ENCODE measurements at regions not wholly inside any gene's neighbourhood (a gene's known extent, or its start where the extent isn't known, plus 50 kb on each side); places are given as distances from the start of the nearest gene placed in this dataset.

GRCh38 chrX:68942840-68943239, 114.0 kb downstream of the EFNB1 start:
- Histone ChIP-seq H3K36me3 (ENCODE audit: control insufficient read depth in 3 of 3, insufficient read depth in 2 of 3, low read depth in 1 of 3, low read length in 3 of 3) (no peaks in the 10 kb centered on the region), H3K27me3 (ENCODE audit: control insufficient read depth in 3 of 3, insufficient read depth in 3 of 3, low read length in 3 of 3) (no peaks in the 10 kb centered on the region), H3K27ac (ENCODE audit: low read depth in 1 of 3, low read length in 2 of 3) (no peak overlapping the region), H3K9me3 (ENCODE audit: control insufficient read depth in 2 of 2, insufficient read depth in 1 of 2, low read depth in 1 of 2, low read length in 1 of 2) (no peaks in the 10 kb centered on the region), H3K4me1 (ENCODE audit: control insufficient read depth in 3 of 3, insufficient read depth in 2 of 3, low read depth in 1 of 3, low read length in 2 of 3) (no peaks in the 10 kb centered on the region), H3K4me3 (ENCODE audit: low read depth in 1 of 3, low read length in 3 of 3) (no peak overlapping the region)
- no peak for FAIRE-seq
- WGBS, 3 donors: 74 to 83% (median 81%) methylated on average over 2 of the region's 2 CpGs
- peak in 1 of 2 donors; percentile 23 for DNase-seq

GRCh38 chrX:68942104-68942503, 113.3 kb downstream of the EFNB1 start:
- Histone ChIP-seq H3K27ac (ENCODE audit: low read depth in 1 of 3, low read length in 2 of 3) (no peak overlapping the region), H3K36me3 (ENCODE audit: control insufficient read depth in 3 of 3, insufficient read depth in 2 of 3, low read depth in 1 of 3, low read length in 3 of 3) (no peaks in the 10 kb centered on the region), H3K9me3 (ENCODE audit: control insufficient read depth in 2 of 2, insufficient read depth in 1 of 2, low read depth in 1 of 2, low read length in 1 of 2) (no peaks in the 10 kb centered on the region), H3K4me1 (ENCODE audit: control insufficient read depth in 3 of 3, insufficient read depth in 2 of 3, low read depth in 1 of 3, low read length in 2 of 3) (no peaks in the 10 kb centered on the region), H3K4me3 (ENCODE audit: low read depth in 1 of 3, low read length in 3 of 3) (no peak overlapping the region), H3K27me3 (ENCODE audit: control insufficient read depth in 3 of 3, insufficient read depth in 3 of 3, low read length in 3 of 3) (no peaks in the 10 kb centered on the region)
- WGBS, 3 donors: 5 to 28% (median 23%) methylated on average over 6 of the region's 6 CpGs
- FAIRE-seq (no peak), DNase-seq (peak in 1 of 2 donors; percentile 24)

- Histone ChIP-seq H3K9me3 (ENCODE audit: control insufficient read depth in 2 of 2, insufficient read depth in 1 of 2, low read depth in 1 of 2, low read length in 1 of 2) (no peaks in the 10 kb centered on the region), H3K36me3 (ENCODE audit: control insufficient read depth in 3 of 3, insufficient read depth in 2 of 3, low read depth in 1 of 3, low read length in 3 of 3) (no peaks in the 10 kb centered on the region), H3K27ac (ENCODE audit: low read depth in 1 of 3, low read length in 2 of 3) (no peak overlapping the region), H3K27me3 (ENCODE audit: control insufficient read depth in 3 of 3, insufficient read depth in 3 of 3, low read length in 3 of 3) (no peaks in the 10 kb centered on the region), H3K4me3 (ENCODE audit: low read depth in 1 of 3, low read length in 3 of 3) (no peak overlapping the region), H3K4me1 (ENCODE audit: control insufficient read depth in 3 of 3, insufficient read depth in 2 of 3, low read depth in 1 of 3, low read length in 2 of 3) (no peaks in the 10 kb centered on the region)
- no peak for FAIRE-seq
- DNase-seq: peak in 1 of 2 donors; percentile 38
- WGBS, 3 donors: 34 to 58% (median 54%) methylated on average over 4 of the region's 4 CpGs
These were observed 112.6 kb downstream of the EFNB1 start for GRCh38 chrX:68941385-68941952.

- FAIRE-seq (no peak), DNase-seq (no peak)
- Histone ChIP-seq H3K9me3 (ENCODE audit: control insufficient read depth in 2 of 2, insufficient read depth in 1 of 2, low read depth in 1 of 2, low read length in 1 of 2) (no peaks in the 10 kb centered on the region), H3K4me3 (ENCODE audit: low read depth in 1 of 3, low read length in 3 of 3) (no peak overlapping the region), H3K27me3 (ENCODE audit: control insufficient read depth in 3 of 3, insufficient read depth in 3 of 3, low read length in 3 of 3) (no peaks in the 10 kb centered on the region), H3K36me3 (ENCODE audit: control insufficient read depth in 3 of 3, insufficient read depth in 2 of 3, low read depth in 1 of 3, low read length in 3 of 3) (no peaks in the 10 kb centered on the region), H3K4me1 (ENCODE audit: control insufficient read depth in 3 of 3, insufficient read depth in 2 of 3, low read depth in 1 of 3, low read length in 2 of 3) (no peaks in the 10 kb centered on the region), H3K27ac (ENCODE audit: low read depth in 1 of 3, low read length in 2 of 3) (no peak overlapping the region)
- WGBS, 3 donors: 82 to 89% (median 86%) methylated on average over 7 of the region's 7 CpGs
These were observed 111.8 kb downstream of the EFNB1 start for GRCh38 chrX:68940601-68941000.

GRCh38 chrX:68939868-68940267, 111.0 kb downstream of the EFNB1 start:
- Histone ChIP-seq H3K27ac (ENCODE audit: low read depth in 1 of 3, low read length in 2 of 3) (no peak overlapping the region), H3K4me3 (ENCODE audit: low read depth in 1 of 3, low read length in 3 of 3) (no peak overlapping the region), H3K4me1 (ENCODE audit: control insufficient read depth in 3 of 3, insufficient read depth in 2 of 3, low read depth in 1 of 3, low read length in 2 of 3) (no peaks in the 10 kb centered on the region), H3K27me3 (ENCODE audit: control insufficient read depth in 3 of 3, insufficient read depth in 3 of 3, low read length in 3 of 3) (no peaks in the 10 kb centered on the region), H3K9me3 (ENCODE audit: control insufficient read depth in 2 of 2, insufficient read depth in 1 of 2, low read depth in 1 of 2, low read length in 1 of 2) (no peaks in the 10 kb centered on the region), H3K36me3 (ENCODE audit: control insufficient read depth in 3 of 3, insufficient read depth in 2 of 3, low read depth in 1 of 3, low read length in 3 of 3) (no peaks in the 10 kb centered on the region)
- WGBS, 3 donors: 79 to 92% (median 91%) methylated on average over 8 of the region's 8 CpGs
- no peak for FAIRE-seq
- DNase-seq: no peak

GRCh38 chrX:68938244-68939004, 109.6 kb downstream of the EFNB1 start:
- no peak overlapping the region for H3K4me3 ChIP-seq (ENCODE audit: low read depth in 1 of 3, low read length in 3 of 3)
- WGBS, 3 donors: 52 to 87% (median 53%) methylated on average over 2 to 4 of the region's 4 CpGs
- DNase-seq (no peak), FAIRE-seq (no peak)
- no peaks in the 10 kb centered on the region for H3K4me1 ChIP-seq (ENCODE audit: control insufficient read depth in 3 of 3, insufficient read depth in 2 of 3, low read depth in 1 of 3, low read length in 2 of 3)
- no peaks in the 10 kb centered on the region for H3K9me3 ChIP-seq (ENCODE audit: control insufficient read depth in 2 of 2, insufficient read depth in 1 of 2, low read depth in 1 of 2, low read length in 1 of 2)
- H3K36me3 ChIP-seq (ENCODE audit: control insufficient read depth in 3 of 3, insufficient read depth in 2 of 3, low read depth in 1 of 3, low read length in 3 of 3): no peaks in the 10 kb centered on the region
- no peaks in the 10 kb centered on the region for H3K27me3 ChIP-seq (ENCODE audit: control insufficient read depth in 3 of 3, insufficient read depth in 3 of 3, low read length in 3 of 3)
- peak overlapping the region in 1 of 3 donors; percentile 7 for H3K27ac ChIP-seq (ENCODE audit: low read depth in 1 of 3, low read length in 2 of 3)

GRCh38 chrX:68937581-68937980, 108.8 kb downstream of the EFNB1 start:
- FAIRE-seq (no peak), DNase-seq (no peak)
- Histone ChIP-seq H3K27ac (ENCODE audit: low read depth in 1 of 3, low read length in 2 of 3) (no peak overlapping the region), H3K4me3 (ENCODE audit: low read depth in 1 of 3, low read length in 3 of 3) (no peak overlapping the region), H3K4me1 (ENCODE audit: control insufficient read depth in 3 of 3, insufficient read depth in 2 of 3, low read depth in 1 of 3, low read length in 2 of 3) (peaks cover 0 to 4% (median 0%) of the 10 kb centered on the region in 3 donors), H3K36me3 (ENCODE audit: control insufficient read depth in 3 of 3, insufficient read depth in 2 of 3, low read depth in 1 of 3, low read length in 3 of 3) (no peaks in the 10 kb centered on the region), H3K9me3 (ENCODE audit: control insufficient read depth in 2 of 2, insufficient read depth in 1 of 2, low read depth in 1 of 2, low read length in 1 of 2) (no peaks in the 10 kb centered on the region), H3K27me3 (ENCODE audit: control insufficient read depth in 3 of 3, insufficient read depth in 3 of 3, low read length in 3 of 3) (no peaks in the 10 kb centered on the region)
- 79 to 80% (median 79%) methylated on average over 2 of the region's 2 CpGs for WGBS, 3 donors

- FAIRE-seq: no peak
- DNase-seq: no peak
These were observed 107.8 kb downstream of the EFNB1 start for GRCh38 chrX:68936608-68937007.

More at GRCh38 chrX:68936608-68937007, 107.8 kb downstream of the EFNB1 start:
- H3K27me3 ChIP-seq (ENCODE audit: control insufficient read depth in 3 of 3, insufficient read depth in 3 of 3, low read length in 3 of 3): no peaks in the 10 kb centered on the region
- H3K36me3 ChIP-seq (ENCODE audit: control insufficient read depth in 3 of 3, insufficient read depth in 2 of 3, low read depth in 1 of 3, low read length in 3 of 3): no peaks in the 10 kb centered on the region
- peaks cover 0 to 4% (median 0%) of the 10 kb centered on the region in 3 donors for H3K4me1 ChIP-seq (ENCODE audit: control insufficient read depth in 3 of 3, insufficient read depth in 2 of 3, low read depth in 1 of 3, low read length in 2 of 3)
- no peak overlapping the region for H3K27ac ChIP-seq (ENCODE audit: low read depth in 1 of 3, low read length in 2 of 3)
- no peaks in the 10 kb centered on the region for H3K9me3 ChIP-seq (ENCODE audit: control insufficient read depth in 2 of 2, insufficient read depth in 1 of 2, low read depth in 1 of 2, low read length in 1 of 2)
- H3K4me3 ChIP-seq (ENCODE audit: low read depth in 1 of 3, low read length in 3 of 3): no peak overlapping the region
